ENCODE measurements at regions not wholly inside any gene's neighbourhood (a gene's known extent, or its start where the extent isn't known, plus 50 kb on each side); places are given as distances from the start of the nearest gene placed in this dataset.
"Not testable (repeated sequence)": the region's sequence is repeated elsewhere in the genome, so short reads cannot be mapped to it uniquely, and the experiment has no call there.

DNA sequence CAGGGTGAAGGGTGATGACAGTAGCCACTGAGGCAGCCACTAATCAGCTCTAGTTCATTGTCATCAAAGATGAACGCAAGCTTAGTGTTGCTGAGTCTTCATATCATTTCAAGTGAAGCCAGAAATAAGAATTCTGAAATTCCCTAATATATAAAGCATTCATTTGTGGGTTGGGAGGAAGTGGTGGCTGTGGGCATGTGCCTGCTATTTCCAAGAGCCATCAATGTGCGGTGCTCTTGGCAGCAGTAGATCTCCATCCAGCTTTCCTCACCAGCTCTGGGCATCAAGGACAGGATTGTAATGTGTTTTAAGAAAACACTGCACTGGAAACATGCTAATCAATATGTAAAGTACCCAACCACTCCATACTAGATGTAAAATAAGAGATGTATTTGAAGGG lies 202.5 kb upstream of the AHR start:
- no peak for DNase-seq

DNA sequence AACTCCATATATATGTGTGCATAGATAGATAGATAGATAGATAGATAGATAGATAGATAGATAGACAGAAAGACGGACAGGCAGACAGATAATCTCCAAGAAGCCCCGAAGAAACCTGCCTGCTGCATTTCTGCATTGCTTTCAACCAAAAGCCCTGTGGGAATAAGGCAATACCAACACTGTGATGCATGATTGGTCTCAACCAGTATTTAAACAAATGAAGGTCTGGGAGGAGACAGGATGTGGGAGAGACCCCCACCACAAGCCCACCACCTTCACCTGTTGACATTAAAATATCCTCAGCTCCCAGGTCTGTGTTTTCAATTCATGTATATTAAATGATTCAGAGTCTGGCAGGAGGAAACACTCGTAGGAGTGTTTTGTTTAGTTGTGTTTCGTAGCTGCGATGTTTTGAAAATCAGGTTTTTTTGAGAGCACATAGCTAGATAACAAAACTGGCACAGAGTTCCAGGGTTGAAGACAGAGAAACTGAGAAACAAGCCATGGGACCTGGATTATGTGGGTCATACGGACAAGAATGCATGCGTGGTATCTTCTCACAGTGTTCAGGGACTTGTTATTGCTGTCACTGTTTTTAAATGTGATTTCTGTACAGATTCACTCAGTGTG lies 200.7 kb upstream of the AHR start:
- no peak for DNase-seq

DNA sequence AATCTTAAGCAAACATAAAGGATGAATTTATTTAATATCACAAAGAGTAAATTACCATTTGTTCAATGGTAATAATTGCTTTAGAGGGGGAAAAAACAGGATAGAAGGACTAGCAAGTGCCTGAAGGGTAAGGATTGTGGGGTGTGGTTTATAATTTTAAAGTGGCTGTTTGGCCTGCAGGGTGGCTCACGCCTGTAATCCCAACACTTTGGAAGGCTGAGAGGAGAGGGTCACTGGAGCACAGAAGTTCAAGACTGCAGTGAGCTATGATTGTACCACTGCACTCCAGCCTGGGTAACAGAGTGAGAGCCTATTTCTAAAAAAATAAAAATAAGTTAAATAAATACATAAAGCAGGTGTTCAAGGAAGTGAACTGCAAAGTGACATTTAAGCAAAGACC lies 199.9 kb upstream of the AHR start:
- no peak for DNase-seq

DNA sequence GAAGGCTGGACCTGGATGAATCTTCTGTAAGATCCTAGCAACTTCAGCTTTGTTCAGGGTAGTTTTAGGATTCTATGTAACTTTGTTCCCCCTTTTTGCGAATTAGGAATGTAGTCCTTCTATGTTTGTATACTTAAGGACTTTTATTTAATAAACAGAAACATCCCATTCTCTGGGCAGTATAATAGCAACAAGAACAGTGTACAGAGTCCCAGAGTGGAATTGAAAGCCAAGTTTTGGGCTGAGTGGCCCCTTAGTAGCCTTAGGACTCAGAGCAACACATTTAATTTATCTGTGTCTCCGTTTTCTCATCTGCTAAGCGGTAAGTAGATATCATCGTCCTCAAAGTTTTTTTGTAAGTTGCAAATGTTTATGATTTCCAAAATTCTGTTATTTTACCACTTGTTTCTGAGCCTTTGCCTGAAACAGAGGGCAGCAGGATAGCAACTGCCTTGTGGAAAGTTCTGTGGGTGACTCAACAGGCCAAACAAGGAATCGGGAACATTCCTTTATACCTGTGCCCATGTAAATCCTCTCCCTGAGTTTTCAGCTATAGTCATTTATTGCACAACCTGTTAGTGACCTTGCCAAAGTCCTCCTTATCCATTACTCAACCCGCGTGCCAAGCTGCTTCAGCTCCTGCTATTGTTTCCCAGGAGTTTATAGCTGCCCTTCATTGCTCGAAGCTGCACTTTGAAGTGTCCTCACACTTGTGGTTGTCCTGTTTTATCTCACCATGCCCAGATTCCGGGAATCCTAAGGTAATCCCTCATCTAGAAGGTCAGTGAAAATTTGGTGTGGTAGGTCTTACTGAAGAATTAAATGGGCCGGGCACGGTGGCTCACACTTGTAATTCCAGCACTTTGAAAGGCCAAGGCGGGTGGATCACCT lies 199.1 kb upstream of the AHR start:
- no peak for DNase-seq

DNA sequence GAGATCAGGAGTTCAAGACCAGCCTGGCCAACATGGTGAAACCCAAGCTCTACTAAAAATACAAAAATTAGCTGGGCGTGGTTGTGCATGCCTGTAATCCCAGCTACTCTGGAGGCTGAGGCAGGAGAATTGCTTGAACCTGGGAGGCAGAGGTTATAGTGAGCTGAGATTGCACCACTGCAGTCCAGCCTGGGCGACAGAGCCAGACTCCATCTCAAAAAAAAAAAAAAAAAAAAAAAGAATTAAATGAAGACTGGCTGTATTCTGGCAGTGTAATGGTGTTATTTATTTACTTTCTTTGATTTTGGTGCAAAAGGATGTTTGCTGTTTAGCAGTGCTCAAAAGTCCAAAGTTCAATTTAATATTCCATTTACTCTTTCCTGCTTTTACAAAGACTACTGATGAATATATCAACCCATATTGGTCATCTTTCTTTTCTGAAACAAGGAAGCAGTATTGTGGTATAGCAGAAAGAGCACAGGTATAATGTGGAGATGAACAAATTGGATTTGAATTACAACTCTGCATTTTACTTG lies 198.4 kb upstream of the AHR start:
- DNase-seq, result not testable (repeated sequence)

DNA sequence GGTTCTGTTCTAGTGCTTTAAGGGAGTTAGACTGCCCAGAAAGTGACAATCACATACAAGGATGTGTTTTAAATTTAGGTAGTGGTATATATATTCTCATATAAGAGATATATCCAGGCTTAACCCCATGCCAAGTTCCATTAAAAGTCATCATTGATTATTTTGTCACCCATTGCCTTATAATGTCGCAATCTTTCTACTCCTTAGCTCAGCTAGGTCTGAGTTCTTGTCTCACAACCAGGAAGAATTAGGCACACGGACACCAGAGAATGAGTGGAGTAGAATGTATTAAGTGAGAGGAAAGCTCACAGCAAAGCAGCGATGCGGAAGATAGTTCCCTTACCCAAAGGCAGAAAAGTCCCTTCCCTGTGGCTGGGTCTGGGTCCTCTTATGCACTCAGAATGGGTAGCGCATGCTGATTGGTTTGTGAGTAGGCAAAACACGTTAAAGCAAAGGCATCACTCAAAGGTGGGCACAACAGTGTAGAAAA lies 197.2 kb upstream of the AHR start:
- no peak for DNase-seq

DNA sequence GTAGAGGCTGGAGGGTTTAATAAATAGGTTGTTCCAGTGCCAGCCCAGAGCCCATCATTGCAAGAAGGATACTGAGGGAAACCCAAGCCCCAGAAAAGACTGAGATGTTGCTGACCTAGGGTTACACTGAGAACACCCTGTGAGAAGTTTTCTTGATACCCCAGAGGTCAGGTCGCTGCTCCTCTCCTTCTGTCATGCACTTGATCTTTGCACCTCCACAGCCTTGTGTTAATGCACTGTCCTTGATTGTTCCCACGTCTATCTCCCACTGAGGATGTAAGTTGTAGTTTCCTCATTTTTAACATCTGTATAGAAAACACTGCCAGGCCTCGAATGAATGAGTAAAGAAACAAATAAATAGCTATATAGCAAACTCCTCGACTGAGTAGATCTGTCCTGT lies 195.3 kb upstream of the AHR start:
- DNase-seq, result no peak

DNA sequence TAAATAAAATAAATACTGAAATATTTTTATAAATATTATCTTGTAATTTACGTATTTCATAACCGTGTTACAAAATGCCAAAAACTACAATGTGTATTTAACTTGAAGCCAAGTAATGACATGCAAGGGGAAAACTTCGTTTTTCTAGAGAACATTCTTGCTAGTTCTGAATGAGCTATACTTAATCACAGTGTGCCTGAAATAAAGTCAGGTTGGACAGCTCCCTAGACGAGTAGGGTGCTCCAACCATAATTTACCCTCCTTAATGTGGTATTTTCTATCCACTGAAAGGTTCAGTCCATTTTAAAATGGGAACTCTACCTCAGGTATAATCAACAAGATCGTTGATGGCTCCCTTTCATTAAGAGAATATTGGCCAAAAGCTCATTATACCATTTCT lies 194.5 kb upstream of the AHR start:
- no peak for DNase-seq

DNA sequence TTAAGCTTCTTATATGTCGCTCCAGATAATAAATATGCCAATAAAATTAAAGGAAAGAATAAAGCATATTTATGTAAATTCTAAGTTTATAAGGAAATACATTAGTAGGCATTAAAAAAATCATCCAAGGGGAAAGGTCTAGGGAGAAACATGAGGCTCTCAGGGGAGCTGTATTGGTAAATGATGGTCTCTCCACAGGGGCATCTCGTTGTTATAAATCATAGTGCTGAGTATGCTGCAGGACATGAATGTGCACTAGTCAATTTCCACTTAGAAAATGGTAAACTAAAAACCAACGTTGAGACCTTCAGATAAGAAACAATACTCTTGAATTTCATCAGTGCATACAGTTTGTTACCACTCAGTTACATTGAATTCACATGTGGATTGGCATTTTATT lies 194.0 kb upstream of the AHR start:
- DNase-seq, result no peak

DNA sequence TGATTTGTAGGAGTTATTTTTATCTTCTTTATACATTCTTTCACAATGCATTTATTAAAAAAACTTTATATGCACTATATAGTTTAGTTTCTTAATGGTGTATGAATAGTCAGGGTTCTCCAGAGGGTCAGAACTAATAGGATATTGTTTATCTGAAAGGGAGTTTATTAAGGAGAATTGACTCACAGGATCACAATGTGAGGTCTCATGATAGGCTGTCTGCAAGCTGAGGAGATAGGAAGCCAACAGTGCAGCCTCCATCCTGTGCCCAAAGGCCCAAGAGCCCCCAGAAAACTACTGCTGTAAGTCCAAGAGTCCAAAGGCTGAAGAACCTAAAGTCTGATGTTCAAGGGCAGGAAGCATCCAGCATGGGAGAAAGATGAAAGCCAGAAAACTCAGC lies 192.8 kb upstream of the AHR start:
- no peak for DNase-seq

DNA sequence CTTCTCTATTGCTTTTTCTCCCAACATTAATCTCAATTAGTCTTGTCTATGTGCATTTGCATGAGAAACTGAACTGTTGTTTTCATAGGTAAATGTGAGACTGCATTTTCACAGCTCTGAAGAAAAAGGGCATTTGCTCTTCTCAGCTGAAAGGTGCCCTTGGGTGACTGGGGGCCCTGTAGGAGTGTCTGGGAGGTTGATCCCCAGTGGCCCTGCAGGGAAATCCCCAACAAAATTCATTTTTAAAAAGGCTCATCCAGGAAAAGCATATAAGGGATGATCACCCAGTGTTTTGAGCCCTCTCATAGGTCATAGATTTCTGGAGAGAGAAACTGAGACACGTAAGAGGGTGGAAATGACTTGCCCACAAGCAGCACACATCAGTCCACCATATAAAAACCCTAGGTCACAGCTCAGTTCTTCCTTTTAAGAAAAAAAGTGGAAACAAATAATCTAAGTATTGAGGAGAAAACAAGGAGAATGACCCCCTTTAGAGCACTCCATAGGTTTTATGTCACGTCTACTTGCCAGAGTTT lies 190.3 kb upstream of the AHR start:
- no peak for DNase-seq

DNA sequence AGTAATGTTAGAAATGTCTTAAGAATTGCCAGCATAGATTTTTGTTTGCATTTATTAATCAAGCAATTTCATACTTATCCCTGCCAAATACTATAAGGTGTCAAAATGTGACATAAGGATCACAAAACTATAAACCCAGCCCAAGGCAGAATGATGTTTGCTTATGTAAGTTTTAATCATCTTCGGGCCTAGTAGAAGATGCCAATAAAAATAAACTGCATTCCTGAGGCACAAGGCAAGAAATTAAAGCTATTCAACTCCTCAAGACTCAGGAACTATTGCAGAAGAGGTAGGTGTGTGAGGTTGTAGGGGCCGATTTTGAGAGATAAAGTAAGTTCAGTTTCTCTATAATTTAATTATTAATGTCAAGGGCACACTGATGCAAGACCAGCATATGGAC lies 189.4 kb upstream of the AHR start:
- no peak for DNase-seq

DNA sequence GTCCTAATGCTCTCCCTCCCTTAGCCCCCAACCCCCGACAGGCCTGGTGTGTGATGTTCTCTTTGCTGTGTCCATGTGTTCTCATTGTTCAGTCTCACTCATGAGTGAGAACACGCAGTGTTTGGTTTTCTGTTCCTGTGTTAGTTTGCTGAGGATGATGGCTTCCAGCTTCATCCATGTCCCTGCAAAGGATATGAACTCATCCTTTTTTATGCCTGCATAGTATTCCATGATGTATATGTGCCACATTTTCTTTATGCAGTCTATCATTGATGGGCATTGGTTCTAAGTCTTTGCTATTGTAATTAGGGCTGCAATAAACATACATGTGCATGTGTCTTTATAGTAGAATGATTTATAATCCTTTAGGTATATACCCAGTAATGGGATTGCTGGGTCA lies 184.7 kb upstream of the AHR start:
- not testable (repeated sequence) for DNase-seq

DNA sequence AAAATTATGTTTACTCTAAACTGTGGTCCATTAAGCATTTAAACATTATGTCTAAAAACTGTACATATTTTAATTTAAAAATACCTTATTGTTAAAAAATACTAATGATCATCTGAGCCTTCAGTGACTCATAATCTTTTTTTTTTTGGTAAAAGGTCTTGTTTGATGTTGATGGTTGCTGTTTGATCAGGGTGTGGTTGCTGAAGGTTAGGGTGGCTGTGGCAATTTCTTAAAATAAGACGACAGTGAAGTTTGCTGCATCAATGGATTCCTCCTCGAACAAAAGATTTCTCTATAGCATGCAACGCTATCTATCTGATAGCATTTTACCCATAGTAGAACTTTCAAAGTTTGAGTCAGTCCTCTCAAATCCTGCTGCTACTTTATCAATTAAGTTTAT lies 180.0 kb upstream of the AHR start:
- DNase-seq, result peak in 3 of 6 experiments; percentile 4 to 6 (median 6)

DNA sequence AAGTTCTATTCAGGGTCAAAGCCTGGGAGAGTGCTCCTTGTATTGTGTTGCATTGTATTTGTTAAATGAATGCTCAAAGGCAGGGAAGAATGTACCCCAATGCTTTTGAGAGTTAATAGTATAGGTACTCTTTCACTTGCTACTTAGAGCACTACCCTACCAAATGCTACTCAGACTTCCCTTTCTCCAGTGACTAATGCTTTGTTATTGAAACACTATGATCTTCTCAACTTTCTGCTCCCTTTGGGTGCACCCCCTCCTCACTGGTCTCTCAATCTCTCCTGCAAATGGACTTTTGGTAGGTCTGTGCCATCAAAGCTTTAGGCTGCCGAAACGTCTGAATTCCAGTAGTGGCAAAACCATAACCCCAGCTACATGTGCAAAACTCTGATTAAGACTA lies 177.7 kb upstream of the AHR start:
- no peak for DNase-seq

DNA sequence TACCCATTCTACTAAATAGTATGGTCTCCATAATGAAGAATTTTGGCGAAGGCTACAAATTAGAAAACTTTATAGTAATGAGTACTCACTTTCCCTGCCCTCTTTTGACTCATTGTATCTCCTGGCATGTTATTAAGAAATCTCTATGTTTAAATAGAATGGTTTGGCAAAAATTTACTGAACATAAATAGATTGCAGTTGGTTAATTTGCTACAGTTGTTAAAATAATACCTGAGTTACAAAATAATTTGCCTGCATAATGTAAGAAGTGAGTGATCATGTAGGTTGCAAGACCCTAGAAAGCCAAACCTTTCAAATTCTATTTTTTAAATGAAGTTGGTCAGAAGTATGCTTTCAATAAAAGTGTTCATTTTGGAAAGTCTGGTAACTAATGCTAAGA lies 176.8 kb upstream of the AHR start:
- DNase-seq, result no peak

DNA sequence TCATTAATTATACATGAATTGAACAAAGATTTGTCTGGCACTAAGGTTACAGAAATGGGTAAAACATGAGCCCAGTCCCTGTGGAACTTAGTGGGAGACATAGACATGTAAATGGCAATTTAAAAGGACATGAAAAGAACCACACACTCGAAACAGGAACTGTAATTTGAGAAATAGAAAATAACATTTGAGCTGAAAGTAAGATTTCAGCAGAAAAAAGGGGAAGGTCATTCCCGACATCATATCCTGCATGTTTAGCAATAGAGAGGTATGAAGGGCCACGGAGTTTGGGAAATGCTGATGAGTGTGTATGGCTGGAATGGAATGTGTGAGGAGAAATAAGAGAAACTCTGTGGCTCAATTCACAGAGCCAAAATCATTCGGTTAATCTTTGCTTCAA lies 175.4 kb upstream of the AHR start:
- DNase-seq, result no peak

DNA sequence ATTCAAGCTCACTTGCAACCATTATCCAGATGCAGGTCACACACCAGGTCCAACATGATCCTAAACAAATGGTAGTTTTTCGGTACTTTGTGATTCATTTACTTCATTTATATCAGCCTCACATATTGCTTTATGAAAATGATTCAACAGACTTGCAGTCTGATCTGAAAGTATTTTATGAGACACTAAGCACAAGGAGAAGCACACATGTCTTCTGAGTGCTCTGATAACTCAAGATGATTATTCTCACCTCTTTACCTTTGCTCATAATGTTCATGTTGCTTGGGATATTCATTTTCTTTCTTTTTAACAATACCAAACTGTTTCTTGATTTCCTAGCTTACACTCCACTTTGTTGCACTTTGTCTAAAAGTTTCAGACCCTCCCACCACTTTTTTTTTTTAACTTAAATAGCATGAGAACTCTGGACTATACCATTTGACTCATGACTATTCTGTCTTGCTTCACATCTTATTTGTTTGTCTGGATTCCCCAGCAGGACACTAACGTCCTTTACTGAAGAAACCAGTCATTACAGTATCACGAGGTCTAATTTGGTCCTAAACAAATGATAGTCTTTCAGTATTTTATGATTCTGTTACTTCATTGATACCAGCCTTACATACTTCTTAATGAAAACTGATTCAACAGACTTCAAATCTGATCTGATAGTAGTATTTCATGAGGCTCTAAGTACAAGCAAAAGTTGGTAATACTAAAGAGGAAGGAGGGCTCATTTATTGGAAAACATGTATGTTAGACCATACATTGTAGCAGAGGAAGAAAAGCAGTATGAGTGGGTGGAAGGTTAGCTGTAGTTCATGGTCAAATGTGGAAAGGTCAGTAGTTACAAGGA lies 171.8 kb upstream of the AHR start:
- no peak for DNase-seq

DNA sequence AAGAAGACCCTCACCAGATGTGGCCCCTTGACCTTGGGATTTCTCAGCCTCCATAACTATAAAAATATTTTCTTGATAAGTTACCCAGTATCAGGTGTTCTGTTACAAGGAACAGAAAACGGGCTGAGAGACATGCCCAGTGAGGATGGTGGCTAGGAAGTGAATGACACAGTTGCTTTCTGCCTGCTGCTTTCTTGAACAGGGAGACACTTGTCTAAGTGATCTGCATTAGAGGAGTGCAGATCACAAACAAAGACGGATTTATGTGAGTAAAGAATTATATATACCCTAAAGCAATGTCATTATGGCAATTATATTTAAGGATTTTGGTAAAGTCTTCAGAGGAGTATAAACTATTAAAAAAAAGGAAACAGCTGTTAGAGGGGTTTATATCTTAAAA lies 169.2 kb upstream of the AHR start:
- DNase-seq, result no peak

DNA sequence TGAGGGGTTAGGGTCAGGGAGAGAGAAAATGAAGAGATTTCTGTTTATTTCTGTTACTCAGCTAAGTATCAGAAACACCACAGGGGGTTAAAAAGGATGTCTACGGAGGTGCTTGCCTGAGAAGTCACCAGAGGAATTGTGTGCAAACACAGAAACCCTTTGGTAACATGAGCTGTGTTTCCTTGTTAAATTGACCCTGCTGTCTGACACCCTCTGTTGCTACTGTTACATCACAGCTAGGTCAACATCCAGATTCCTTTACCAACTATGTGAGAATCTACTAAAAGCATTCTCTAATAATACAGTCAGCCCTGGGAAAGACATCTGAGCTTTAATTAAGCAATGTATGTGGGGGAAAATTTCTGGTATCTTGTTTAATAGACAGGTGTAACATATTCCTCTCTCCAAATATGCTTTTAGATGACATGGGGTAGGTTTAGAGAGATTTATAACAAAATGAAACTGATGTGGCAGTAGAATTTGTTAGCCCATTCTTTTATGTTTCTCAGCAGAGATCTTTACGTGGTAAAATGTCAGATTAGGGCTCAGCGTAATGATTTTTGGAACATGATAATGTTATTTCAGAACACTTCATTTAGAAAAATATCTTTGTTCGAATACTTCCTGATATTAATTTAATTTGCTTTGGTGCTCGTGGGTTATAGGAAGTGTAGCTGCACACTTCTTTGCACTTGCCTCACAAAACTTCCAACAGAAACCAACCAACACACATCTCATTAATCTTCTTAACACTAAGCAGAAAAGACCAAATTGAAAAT lies 168.0 kb upstream of the AHR start:
- DNase-seq, result no peak

DNA sequence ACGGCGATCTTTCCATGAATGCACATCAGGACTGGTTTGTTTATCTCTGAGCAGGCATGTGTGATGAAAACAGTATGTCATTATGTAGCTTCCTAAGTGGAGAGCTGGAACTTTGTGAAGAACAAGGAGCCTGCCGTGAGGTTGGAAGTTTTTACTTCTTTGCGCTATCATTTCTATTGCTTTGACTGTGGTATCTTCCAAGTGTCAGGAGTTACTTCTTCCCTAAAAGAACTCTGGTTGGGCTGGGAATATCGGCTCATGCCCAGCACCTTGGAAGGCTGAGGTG lies 167.4 kb upstream of the AHR start:
- DNase-seq, result no peak

DNA sequence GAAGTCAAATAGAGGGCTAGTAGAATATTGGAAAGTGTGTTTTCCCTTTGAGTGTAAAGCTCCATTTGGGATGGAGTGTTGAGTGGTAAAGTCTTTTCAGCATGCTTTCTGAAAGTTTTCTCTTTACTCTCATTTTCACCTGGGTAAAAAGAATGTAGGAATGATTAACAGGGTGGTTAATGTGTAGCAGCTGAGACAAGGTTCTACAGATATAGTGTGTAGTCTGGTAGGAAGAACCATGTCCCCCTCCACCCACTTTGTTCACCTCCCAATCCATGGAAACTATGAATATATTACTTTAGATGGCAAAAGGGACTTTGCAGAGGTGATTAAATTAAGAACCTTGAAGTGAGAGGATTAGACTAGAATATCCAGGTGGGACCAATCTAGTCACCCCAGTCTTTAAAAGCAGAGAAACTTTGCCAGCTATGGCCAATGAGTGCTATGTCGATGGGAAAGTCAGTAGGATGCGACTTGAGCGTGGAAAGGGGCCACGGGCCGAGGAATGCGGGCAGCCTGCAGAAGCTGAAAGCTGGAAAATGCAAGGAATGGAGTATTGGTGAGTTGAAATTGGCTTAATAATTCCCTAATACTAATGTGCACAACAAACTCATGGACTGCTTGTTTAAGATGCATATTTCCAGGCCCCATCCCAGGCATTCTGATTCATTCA lies 166.3 kb upstream of the AHR start:
- no peak for DNase-seq
